Parathyroid adenoma (tissue), 2 donors: ENCODE measurements at regions not wholly inside any gene's neighbourhood (a gene's known extent, or its start where the extent isn't known, plus 50 kb on each side); places are given as distances from the start of the nearest gene placed in this dataset.
"Not testable (repeated sequence)": the region's sequence is repeated elsewhere in the genome, so short reads cannot be mapped to it uniquely, and the experiment has no call there.

Experiments used
- H2AFZ ChIP-seq: fragments of 300-600 bp; sonication (generic); one replicate; pipeline ENCODE4 v1.7.0; 2017; ENCODE audit warnings: antibody characterized with exemption, mild to moderate bottlenecking
- H3K27ac ChIP-seq: fragments of 300-600 bp; sonication (generic); one replicate; pipeline ENCODE4 v1.7.0; 2017
- H3K27me3 ChIP-seq: fragments of 300-600 bp; sonication (generic); one replicate; pipeline ENCODE4 v1.7.0; 2017; ENCODE audit warnings: low read length; ENCODE audit not compliant: control insufficient read depth, insufficient read depth
- H3K36me3 ChIP-seq: fragments of 300-600 bp; sonication (generic); one replicate; pipeline ENCODE4 v1.7.0; 2017; ENCODE audit warnings: low read length; ENCODE audit not compliant: control insufficient read depth, insufficient read depth
- H3K4me1 ChIP-seq: fragments of 300-600 bp; sonication (generic); one replicate; pipeline ENCODE4 v1.7.0; 2017; ENCODE audit warnings: control low read depth
- H3K4me2 ChIP-seq: fragments of 300-600 bp; sonication (generic); one replicate; pipeline ENCODE4 v1.7.0; 2017; ENCODE audit warnings: low read length
- H3K4me3 ChIP-seq: fragments of 300-600 bp; sonication (generic); one replicate; pipeline ENCODE4 v1.7.0; 2017; ENCODE audit warnings: low read depth, low read length
- H3K79me2 ChIP-seq: fragments of 300-600 bp; sonication (generic); one replicate; pipeline ENCODE4 v1.7.0; 2017; ENCODE audit warnings: control low read depth
- H3K9ac ChIP-seq: fragments of 300-600 bp; sonication (generic); one replicate; pipeline ENCODE4 v1.7.0; 2017; ENCODE audit warnings: mild to moderate bottlenecking
- H3K9me3 ChIP-seq: fragments of 300-600 bp; sonication (generic); one replicate; pipeline ENCODE4 v1.7.0; 2017; ENCODE audit warnings: low read length; ENCODE audit not compliant: control insufficient read depth
- TF ChIP-seq, protein P1 (sequence below): fragments of 300-600 bp; sonication (generic); IDR thresholded peaks from one replicate; pipeline ENCODE4 v1.7.0; 2017; ENCODE audit warnings: antibody characterized with exemption, mild to moderate bottlenecking
- donor health status: primary hyperparathyroidism.

GRCh38 chr7:155396661-155397060, 61.3 kb upstream of the EN2 start:
- Histone ChIP-seq H3K36me3 (no peaks in the 10 kb centered on the region), H3K27me3 (no peaks in the 10 kb centered on the region)
- TF ChIP-seq, protein P1, sequence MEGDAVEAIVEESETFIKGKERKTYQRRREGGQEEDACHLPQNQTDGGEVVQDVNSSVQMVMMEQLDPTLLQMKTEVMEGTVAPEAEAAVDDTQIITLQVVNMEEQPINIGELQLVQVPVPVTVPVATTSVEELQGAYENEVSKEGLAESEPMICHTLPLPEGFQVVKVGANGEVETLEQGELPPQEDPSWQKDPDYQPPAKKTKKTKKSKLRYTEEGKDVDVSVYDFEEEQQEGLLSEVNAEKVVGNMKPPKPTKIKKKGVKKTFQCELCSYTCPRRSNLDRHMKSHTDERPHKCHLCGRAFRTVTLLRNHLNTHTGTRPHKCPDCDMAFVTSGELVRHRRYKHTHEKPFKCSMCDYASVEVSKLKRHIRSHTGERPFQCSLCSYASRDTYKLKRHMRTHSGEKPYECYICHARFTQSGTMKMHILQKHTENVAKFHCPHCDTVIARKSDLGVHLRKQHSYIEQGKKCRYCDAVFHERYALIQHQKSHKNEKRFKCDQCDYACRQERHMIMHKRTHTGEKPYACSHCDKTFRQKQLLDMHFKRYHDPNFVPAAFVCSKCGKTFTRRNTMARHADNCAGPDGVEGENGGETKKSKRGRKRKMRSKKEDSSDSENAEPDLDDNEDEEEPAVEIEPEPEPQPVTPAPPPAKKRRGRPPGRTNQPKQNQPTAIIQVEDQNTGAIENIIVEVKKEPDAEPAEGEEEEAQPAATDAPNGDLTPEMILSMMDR, result no peak

GRCh38 chr7:155397758-155398714, 59.9 kb upstream of the EN2 start:
- not testable (repeated sequence) for H3K79me2 ChIP-seq, H3K27me3 ChIP-seq, H2AFZ ChIP-seq, H3K9ac ChIP-seq, H3K9me3 ChIP-seq, H3K36me3 ChIP-seq, H3K4me2 ChIP-seq, H3K4me3 ChIP-seq, H3K27ac ChIP-seq, H3K4me1 ChIP-seq

More at GRCh38 chr7:155396661-155397060, 61.3 kb upstream of the EN2 start:
- Histone ChIP-seq H3K79me2 (no peaks in the 10 kb centered on the region), H3K9ac (no peak overlapping the region), H3K9me3 (no peaks in the 10 kb centered on the region), H3K4me2 (no peak overlapping the region), H3K27ac (no peak overlapping the region), H3K4me3 (no peak overlapping the region), H3K4me1 (no peaks in the 10 kb centered on the region), H2AFZ (no peak overlapping the region)

DNA sequence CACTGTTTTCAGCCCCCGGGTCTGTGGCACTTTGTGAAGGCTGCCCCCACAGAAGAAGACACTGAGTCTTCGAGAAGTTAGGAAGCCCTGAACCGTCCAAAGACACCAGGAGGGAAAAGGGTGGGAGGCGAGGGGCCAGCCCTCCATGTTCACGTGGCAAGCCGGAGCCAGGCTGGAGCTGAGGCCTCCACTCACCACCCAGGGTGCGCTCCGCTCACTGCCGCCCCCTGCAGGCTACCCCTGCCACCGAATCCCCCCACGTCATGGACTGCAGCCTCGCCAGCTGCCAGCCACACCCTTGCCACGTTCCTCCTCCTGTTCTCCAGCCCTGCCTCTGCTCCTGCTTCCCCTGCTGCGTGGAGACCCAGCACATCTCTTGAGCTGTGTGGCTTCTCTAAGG, 59.0 kb upstream of the EN2 start:
- H3K36me3 ChIP-seq, result no peaks in the 10 kb centered on the region
- H3K4me2 ChIP-seq, result no peak overlapping the region
- H3K4me1 ChIP-seq, result no peaks in the 10 kb centered on the region
- H3K79me2 ChIP-seq, result no peaks in the 10 kb centered on the region
- peaks cover 2% of the 10 kb centered on the region for H3K27me3 ChIP-seq
- no peak overlapping the region for H3K9ac ChIP-seq
- TF ChIP-seq, protein P1, result no peak
- no peak overlapping the region for H3K27ac ChIP-seq
- no peaks in the 10 kb centered on the region for H3K9me3 ChIP-seq
- H3K4me3 ChIP-seq, result no peak overlapping the region
- H2AFZ ChIP-seq, result no peak overlapping the region

DNA sequence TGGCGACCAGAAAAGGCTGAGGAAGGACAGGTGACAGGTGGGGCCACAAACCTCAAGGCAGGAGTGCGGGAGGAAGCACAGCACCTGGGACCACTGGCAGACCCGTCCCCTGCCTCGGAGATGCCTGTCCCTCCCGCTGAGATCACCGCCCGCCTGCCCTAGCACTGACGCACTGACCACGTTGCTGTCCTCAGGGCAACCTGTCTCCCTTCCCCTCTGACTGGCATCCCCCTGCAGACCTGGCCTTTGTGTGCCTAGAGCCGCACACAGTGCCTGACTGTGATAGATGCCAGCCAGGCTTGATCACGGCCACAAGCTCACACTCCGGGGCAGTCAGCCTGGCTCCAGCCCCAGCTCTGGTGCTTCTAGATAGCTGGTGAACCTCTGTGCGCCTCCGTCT, 58.4 kb upstream of the EN2 start:
- no peak overlapping the region for H2AFZ ChIP-seq
- H3K27me3 ChIP-seq, result peaks cover 2% of the 10 kb centered on the region
- no peaks in the 10 kb centered on the region for H3K9me3 ChIP-seq
- TF ChIP-seq, protein P1, result no peak
- no peaks in the 10 kb centered on the region for H3K4me1 ChIP-seq
- no peak overlapping the region for H3K9ac ChIP-seq
- no peak overlapping the region for H3K27ac ChIP-seq
- no peaks in the 10 kb centered on the region for H3K36me3 ChIP-seq
- H3K4me2 ChIP-seq, result no peak overlapping the region
- H3K4me3 ChIP-seq, result no peak overlapping the region
- H3K79me2 ChIP-seq, result no peaks in the 10 kb centered on the region

- no peaks in the 10 kb centered on the region for H3K9me3 ChIP-seq
- no peaks in the 10 kb centered on the region for H3K4me1 ChIP-seq
- no peaks in the 10 kb centered on the region for H3K79me2 ChIP-seq
- peaks cover 2% of the 10 kb centered on the region for H3K27me3 ChIP-seq
- no peak overlapping the region for H3K27ac ChIP-seq
- no peak overlapping the region for H2AFZ ChIP-seq
- TF ChIP-seq, protein P1, result no peak
- no peak overlapping the region for H3K9ac ChIP-seq
- no peak overlapping the region for H3K4me3 ChIP-seq
- H3K36me3 ChIP-seq, result no peaks in the 10 kb centered on the region
- H3K4me2 ChIP-seq, result no peak overlapping the region
Observed at GRCh38 chr7:155401231-155401630, 56.7 kb upstream of the EN2 start.
